ENCODE measurements at regions not wholly inside any gene's neighbourhood (a gene's known extent, or its start where the extent isn't known, plus 50 kb on each side); places are given as distances from the start of the nearest gene placed in this dataset.
"Not testable (repeated sequence)": the region's sequence is repeated elsewhere in the genome, so short reads cannot be mapped to it uniquely, and the experiment has no call there.

- DNase-seq (ENCODE audit: low spot score) = not testable (repeated sequence)
Observed at GRCh38 chr3:90206482-90206881, 1099.1 kb downstream of the EPHA3 start.

DNA sequence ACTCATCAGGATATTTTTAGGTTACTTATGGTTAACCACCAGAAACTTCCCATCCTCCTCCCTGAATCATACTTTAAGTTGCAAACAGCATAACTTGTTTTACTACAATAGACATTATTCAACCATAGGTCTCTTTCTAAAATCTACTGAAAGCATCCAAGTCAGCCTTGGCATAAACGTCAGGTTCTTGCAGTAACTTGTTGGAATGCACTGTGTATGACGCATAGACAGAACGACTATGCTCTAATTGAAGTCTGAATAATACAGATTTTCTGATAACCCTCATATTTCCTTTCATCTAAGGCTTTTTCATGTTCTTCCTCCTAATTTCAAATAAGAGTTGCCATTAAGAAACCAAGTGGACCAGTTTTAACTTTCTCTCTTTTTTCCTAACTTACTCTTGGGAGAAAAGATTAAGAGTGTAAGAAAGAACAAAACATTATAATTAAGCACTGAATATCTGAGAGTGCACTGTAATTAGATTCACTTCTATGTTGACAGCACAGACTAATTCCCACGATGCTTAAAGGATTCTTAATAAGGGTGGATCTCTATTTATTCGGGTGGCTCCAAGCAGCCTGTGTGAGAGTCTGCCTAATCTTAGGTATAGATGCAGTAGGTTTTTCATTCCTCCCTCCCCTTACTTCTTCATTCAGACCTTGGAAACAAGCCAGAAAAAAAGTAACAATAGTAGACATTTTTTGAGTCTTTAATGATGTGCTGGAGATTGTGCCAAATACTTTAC is 1100.1 kb downstream of the EPHA3 start:
- not testable (repeated sequence) for DNase-seq (ENCODE audit: low spot score)

GRCh38 chr3:90221900-90222299 is 1114.5 kb downstream of the EPHA3 start:
- DNase-seq (ENCODE audit: low spot score) = no peak

- DNase-seq (ENCODE audit: low spot score) = no peak
Observed at GRCh38 chr3:90241481-90241880, 1134.1 kb downstream of the EPHA3 start.

- no peak for DNase-seq (ENCODE audit: low spot score)
Observed at GRCh38 chr3:90253131-90253530, 1145.7 kb downstream of the EPHA3 start.

GRCh38 chr3:90261481-90262433 is 1154.3 kb downstream of the EPHA3 start:
- DNase-seq (ENCODE audit: low spot score) = no peak
